VCaP (cell line): ENCODE measurements at regions not wholly inside any gene's neighbourhood (a gene's known extent, or its start where the extent isn't known, plus 50 kb on each side); places are given as distances from the start of the nearest gene placed in this dataset.
"Not testable (repeated sequence)": the region's sequence is repeated elsewhere in the genome, so short reads cannot be mapped to it uniquely, and the experiment has no call there.

Experiments
- H3K27ac ChIP-seq: fragments of 450-650 bp; 2 replicates; pipeline ENCODE4 v1.5.1; 2017
- CTCF ChIP-seq: fragments of 450-650 bp; conservative IDR thresholded peaks from 2 replicates; pipeline ENCODE4 v1.5.1; 2017; ENCODE audit warnings: mild to moderate bottlenecking, moderate library complexity

GRCh38 chr10:36764823-36765222, 360.6 kb upstream of the ANKRD30A start:
- TF ChIP-seq CTCF: no peak
- no peak overlapping the region for H3K27ac ChIP-seq

GRCh38 chr10:36761121-36761520, 364.3 kb upstream of the ANKRD30A start:
- TF ChIP-seq CTCF: no peak
- H3K27ac ChIP-seq: no peak overlapping the region

- H3K27ac ChIP-seq: no peak overlapping the region
- TF ChIP-seq CTCF: no peak
These were observed 366.1 kb upstream of the ANKRD30A start for GRCh38 chr10:36759141-36759805.

DNA sequence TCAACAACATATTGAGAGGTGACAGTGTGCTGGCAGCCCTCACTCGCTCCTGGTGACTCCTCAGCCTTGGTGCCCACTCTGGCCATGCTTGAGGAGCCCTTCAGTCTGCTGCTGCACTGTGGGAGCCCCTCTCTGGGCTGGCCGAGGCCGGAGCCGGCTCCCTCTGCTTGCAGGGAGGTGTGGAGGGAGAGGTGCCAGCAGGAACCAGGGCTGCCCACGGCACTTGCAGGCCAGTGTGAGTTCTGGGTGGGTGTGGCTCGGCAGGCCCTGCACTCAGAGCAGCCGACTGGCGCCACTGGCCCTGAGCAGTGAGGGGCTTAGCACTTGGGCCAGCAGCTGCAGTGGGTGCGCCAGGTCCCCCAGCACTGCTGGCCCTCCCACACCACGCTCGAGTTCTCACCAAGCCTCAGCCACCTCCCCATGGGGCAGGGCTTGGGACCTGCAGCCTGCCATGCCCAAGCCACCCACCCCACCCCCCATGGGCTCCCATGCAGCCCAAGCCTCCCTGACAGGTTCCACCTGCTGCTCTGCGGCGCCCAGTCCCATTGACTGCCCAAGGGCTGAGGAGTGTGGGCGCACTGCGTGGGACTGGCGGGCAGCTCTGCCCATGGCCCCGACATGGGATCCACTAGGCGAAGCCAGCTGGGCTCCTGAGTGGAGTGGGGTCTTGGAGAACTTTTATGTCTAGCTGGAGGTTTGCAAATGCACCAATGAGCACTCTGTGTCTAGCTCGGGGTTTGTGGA, 377.1 kb upstream of the ANKRD30A start:
- H3K27ac ChIP-seq: no peak overlapping the region

GRCh38 chr10:36739884-36740445, 385.4 kb upstream of the ANKRD30A start:
- no peak for TF ChIP-seq CTCF
- no peak overlapping the region for H3K27ac ChIP-seq

More for the DNA sequence above, 377.1 kb upstream of the ANKRD30A start:
- no peak for TF ChIP-seq CTCF

- no peak for TF ChIP-seq CTCF
- H3K27ac ChIP-seq: no peak overlapping the region
These were observed 386.5 kb upstream of the ANKRD30A start for GRCh38 chr10:36738738-36739431.

- TF ChIP-seq CTCF: no peak
- no peak overlapping the region for H3K27ac ChIP-seq
These were observed 389.1 kb upstream of the ANKRD30A start for GRCh38 chr10:36736311-36736710.

DNA sequence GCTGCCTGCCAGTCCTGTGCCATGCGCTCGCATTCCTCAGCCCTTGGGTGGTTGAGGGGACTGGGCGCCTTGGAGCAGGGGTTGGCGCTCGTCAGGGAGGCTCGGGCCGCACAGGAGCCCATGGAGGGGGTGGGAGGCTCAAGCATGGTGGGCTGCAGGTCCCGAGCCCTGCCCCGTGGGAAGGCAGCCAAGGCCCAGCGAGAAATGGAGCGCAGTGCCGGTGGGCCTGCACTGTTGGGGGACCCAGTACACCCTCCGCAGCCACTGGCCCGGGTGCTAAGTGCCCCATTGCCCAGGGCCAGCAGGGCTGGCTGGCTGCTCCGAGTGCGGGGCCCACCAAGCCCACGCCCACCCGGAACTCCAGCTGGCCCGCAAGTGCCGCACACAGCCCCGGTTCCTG, 390.8 kb upstream of the ANKRD30A start:
- not testable (repeated sequence) for H3K27ac ChIP-seq
